HG03095 (cell line): ENCODE measurements at regions not wholly inside any gene's neighbourhood (a gene's known extent, or its start where the extent isn't known, plus 50 kb on each side); places are given as distances from the start of the nearest gene placed in this dataset.

ENCODE experiments used
- ATAC-seq: cut with Tn5 transposase; IDR thresholded peaks from one replicate; pipeline ENCODE4 v1.9.1; 2021; ENCODE audit warnings: moderate library complexity; ENCODE audit not compliant: unreplicated experiment

GRCh38 chr2:126444512-126444911, 211.4 kb upstream of the GYPC start:
- ATAC-seq: no peak

- ATAC-seq: no peak
Measured at GRCh38 chr2:126446106-126446695, 209.8 kb upstream of the GYPC start.

DNA sequence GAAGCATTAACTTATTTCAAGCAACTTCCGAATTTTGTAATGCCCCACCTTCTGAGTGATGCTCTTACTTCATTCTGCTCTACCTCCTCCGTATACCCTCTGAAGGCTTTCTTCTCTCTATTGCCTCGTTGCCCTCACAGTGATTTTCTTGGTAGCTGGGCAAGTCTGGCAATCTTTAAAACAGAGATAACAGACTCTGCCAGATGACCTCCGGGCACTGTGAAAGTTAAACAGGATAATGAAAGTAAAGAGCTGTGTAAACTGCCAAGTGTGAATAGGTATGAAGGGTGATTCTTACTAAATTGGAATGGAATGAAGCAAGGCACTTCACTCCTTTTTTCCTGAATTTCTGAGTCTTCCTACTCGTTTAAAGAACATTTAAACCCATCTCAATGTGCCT, 207.3 kb upstream of the GYPC start:
- no peak for ATAC-seq

- peak; percentile 98 for ATAC-seq
Measured at GRCh38 chr2:126449677-126450076, 206.3 kb upstream of the GYPC start.

DNA sequence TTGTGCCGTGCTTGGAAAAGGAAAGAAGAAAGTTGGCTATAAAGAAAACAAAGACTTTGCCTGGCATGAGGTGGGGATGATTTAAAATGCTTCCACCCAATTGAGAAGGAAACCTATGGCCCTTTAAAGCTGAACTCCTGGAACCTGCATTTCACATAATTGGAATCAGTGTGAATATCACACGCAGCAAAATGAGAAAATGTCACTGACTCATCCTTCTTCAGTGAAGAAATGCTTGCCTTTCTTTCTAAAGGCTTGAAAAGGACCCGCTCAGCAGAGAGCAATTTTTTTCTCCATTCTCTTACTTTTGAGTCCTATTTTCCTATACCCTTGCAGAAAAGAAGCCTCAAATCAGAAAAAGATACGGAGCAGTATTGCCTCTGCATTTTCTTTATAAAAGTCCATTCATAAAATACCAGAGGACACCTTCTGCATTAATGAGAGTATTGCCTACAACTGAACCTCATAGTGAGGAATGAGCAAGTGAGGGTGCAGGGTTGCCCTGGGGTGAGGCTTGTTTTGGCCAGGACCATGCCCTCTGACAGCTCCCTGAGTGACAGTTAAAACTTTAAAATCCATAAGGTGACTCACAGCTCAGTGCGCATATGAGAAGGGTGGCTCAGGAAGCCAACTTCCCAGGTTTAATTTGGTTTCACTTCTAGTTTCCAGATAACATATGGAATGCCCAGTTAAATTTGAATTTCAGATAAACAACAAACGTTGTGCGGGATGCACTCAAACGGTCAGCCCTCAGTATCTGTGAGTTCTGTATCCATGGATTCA, 191.9 kb upstream of the GYPC start:
- ATAC-seq: no peak

DNA sequence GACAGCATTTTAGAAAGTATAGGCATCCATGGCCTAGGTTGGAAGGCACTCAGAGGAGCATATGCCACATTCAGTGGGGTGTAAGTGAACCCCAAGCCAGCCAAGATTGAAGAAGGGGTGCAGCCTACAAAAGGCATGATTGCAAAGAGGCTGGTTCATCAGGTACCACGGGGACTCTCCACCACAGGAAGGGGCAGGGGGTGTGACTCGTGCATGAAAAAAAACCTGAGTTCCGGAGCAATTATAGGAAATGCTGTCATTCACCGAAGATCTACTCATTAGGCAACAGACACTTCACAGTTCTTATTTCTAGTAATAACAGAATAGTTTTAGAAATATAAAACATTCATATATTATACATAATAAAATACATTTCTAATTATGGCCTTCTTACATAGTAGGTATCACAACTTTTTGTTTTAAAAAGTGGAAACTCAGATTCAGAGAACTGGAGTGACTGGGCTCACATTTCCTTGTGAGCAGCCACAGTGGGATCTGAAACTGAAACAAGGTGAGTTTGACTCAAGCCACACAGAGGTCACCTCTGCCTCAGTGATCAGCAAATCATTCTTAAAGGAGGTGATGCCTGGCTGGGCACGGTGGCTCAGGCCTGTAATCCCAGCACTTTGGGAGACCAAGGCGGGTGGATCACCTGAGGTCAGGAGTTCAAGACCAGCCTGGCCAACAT, 188.4 kb upstream of the GYPC start:
- ATAC-seq: peak; percentile 89

DNA sequence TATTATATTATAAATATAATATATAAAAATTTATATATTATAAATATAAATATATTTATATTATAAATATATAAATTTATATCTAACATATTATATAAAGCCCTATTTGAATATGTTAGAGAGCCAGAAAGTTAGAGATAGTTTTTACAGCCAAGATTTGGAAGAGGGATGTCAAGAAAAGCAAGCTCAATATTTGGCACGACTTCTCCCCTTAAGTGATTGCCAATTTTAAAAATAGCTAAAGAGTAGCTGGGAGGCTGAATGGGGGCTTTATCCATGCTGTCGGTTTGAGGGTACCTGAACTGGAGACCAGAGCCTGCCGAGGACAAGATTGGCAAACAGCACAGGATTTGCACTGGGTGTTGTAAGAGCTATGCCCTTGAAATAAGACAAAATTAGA, 180.9 kb upstream of the GYPC start:
- ATAC-seq: no peak

DNA sequence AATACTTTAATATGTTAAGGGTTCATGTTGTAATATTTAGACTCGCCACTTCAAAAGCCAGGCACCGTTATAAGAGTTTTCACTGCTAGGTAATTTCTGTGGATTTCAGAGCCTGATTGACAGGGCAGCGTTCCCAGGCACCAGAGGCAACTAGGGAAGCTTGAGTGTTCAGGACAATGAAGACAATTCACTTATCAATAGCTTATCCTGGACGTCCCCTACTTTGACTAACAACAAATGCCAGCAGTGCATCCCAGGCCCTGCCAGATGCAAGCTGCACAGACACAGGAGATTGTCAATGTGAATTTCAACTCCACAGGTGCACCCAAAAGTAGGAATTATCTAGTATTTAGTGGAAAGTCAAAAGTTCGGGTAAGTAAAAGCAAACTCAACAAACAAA, 179.3 kb upstream of the GYPC start:
- ATAC-seq: no peak

- no peak for ATAC-seq
Measured at GRCh38 chr2:126480033-126480432, 175.9 kb upstream of the GYPC start.

DNA sequence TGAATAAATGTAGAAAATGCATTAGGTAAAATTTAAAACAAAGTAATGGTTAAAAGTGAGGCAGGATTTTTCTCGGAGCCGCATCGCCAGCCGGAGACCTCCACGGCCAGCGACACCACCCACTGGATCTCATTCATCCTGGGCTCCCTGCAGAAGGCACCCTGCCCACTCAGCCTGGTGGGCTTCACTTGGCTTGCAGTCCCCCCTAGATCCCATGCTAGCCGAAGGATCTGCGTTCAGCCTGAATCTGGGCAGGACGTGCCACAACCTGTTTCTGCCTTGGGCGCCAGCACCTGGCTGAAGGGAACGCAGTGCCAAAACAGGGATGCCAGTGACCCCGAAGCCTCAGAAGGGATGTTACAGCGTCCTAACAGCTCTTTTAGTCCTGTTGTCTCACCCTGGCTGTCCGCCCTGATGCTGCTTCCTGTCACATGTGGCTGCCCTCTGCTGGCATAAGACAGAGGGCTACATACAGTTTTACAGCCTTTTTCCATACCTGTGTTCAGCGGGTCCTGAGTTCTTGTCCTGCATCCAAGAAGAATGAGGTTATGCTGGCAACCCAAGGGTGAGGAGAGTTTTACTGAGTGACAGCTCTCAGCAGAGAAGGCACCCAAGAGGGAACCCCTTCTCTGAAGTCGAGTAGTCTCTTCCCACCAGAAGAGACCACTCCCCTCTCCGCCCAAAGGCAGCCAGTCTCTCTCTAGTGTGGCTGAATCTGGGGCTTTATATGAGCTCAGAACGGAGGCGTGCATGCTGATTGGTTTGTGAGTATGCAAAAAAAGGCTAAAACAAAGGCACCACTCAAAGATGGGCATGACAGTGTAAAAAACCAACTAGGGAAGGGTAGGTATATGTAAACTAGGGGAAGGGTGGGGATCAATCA, 173.1 kb upstream of the GYPC start:
- no peak for ATAC-seq

GRCh38 chr2:126494593-126494992, 161.4 kb upstream of the GYPC start:
- ATAC-seq: no peak

- no peak for ATAC-seq
Measured at GRCh38 chr2:126495189-126495588, 160.8 kb upstream of the GYPC start.

GRCh38 chr2:126496493-126496892, 159.5 kb upstream of the GYPC start:
- peak; percentile 92 for ATAC-seq

- no peak for ATAC-seq
Measured at GRCh38 chr2:126503476-126503875, 152.5 kb upstream of the GYPC start.

GRCh38 chr2:126504949-126505348, 151.0 kb upstream of the GYPC start:
- no peak for ATAC-seq

- ATAC-seq: no peak
Measured at GRCh38 chr2:126506786-126507185, 149.2 kb upstream of the GYPC start.

DNA sequence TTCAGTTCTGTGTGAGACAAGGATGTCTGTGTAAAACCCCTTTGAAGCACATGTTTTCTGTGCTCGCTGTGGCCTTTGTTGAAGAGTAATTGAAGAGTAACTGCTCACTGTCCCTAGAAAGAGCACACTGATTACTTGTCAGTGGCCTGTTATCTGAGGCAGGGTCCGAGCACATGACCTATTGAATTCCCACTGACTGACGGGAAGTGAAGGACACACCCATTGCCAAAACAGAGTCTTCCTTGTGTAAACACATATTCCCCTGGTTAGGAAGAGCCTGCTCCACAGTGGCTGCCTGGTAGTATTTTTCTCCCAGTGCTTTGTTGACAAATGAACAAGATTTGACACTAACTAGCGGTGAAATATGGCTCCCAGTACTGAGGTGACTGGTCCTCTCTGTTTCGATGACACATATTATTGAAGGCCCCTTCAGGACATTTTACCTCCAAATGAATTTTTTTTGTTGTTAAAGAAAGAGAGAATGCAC, 148.5 kb upstream of the GYPC start:
- no peak for ATAC-seq

GRCh38 chr2:126510356-126510755, 145.6 kb upstream of the GYPC start:
- no peak for ATAC-seq

DNA sequence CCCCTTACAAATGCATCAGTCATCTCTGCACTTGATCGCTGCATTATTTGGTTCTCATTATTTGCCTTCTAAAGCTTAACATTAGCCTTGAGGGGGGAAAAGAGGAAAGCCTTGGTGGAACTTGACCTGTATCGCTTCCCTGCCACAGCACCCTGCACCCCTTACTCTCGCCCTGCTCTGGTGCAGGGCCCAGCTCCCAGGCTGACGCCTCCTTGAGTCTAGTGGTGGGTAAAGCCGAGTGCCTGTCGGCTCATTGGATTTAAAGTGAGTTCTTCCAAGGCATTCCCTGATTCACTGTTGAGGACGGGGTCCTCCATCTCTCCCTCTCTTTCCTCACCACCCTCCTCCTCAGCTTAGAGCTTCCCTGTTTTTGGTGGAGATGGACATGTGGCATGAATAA, 145.0 kb upstream of the GYPC start:
- ATAC-seq: no peak

GRCh38 chr2:126512026-126512425, 143.9 kb upstream of the GYPC start:
- ATAC-seq: no peak

GRCh38 chr2:126513033-126513432, 142.9 kb upstream of the GYPC start:
- no peak for ATAC-seq
